ENCODE measurements at regions not wholly inside any gene's neighbourhood (a gene's known extent, or its start where the extent isn't known, plus 50 kb on each side); places are given as distances from the start of the nearest gene placed in this dataset.
A peak's percentile ranks its signal among the peaks of the same experiment; 100 is the strongest.

GRCh38 chr21:35227786-35228185, 178.7 kb upstream of the RUNX1 start:
- no peak for TF ChIP-seq CTCF (IDR thresholded peaks at IDR 0.05; ENCODE audit: low read depth, low read length)
- no peak for DNase-seq (ENCODE audit: extremely low read depth, low read depth)

- no peak for TF ChIP-seq CTCF (IDR thresholded peaks at IDR 0.05; ENCODE audit: low read depth, low read length)
- DNase-seq (ENCODE audit: extremely low read depth, low read depth) = no peak
Observed at GRCh38 chr21:35226968-35227744, 178.1 kb upstream of the RUNX1 start.

GRCh38 chr21:35226328-35226727, 177.2 kb upstream of the RUNX1 start:
- TF ChIP-seq CTCF (IDR thresholded peaks at IDR 0.05; ENCODE audit: low read depth, low read length) = no peak
- peak; percentile 52 for DNase-seq (ENCODE audit: extremely low read depth, low read depth)

- TF ChIP-seq CTCF (IDR thresholded peaks at IDR 0.05; ENCODE audit: low read depth, low read length) = no peak
Observed at GRCh38 chr21:35225573-35225972, 176.5 kb upstream of the RUNX1 start.

GRCh38 chr21:35223480-35224156, 174.5 kb upstream of the RUNX1 start:
- DNase-seq (ENCODE audit: extremely low read depth, low read depth) = no peak
- no peak for TF ChIP-seq CTCF (IDR thresholded peaks at IDR 0.05; ENCODE audit: low read depth, low read length)

More at GRCh38 chr21:35225573-35225972, 176.5 kb upstream of the RUNX1 start:
- DNase-seq (ENCODE audit: extremely low read depth, low read depth) = no peak

- no peak for DNase-seq (ENCODE audit: extremely low read depth, low read depth)
- no peak for TF ChIP-seq CTCF (IDR thresholded peaks at IDR 0.05; ENCODE audit: low read depth, low read length)
Observed at GRCh38 chr21:35222541-35222941, 173.4 kb upstream of the RUNX1 start.

- no peak for TF ChIP-seq CTCF (IDR thresholded peaks at IDR 0.05; ENCODE audit: low read depth, low read length)
- no peak for DNase-seq (ENCODE audit: extremely low read depth, low read depth)
Observed at GRCh38 chr21:35222021-35222420, 172.9 kb upstream of the RUNX1 start.

Data from AG09319 (cell line).